ENCODE measurements at regions not wholly inside any gene's neighbourhood (a gene's known extent, or its start where the extent isn't known, plus 50 kb on each side); places are given as distances from the start of the nearest gene placed in this dataset.
A peak's percentile ranks its signal among the peaks of the same experiment; 100 is the strongest.

GRCh38 chrX:30979271-30979670, 90.2 kb upstream of the TAB3 start:
- H3K4me1 Mint-ChIP-seq = no peaks in the 10 kb centered on the region
- POLR2A ChIA-PET = no interaction called here
- no peaks in the 10 kb centered on the region for H3K9me3 Mint-ChIP-seq
- DNase-seq (no peak), ATAC-seq (ENCODE audit: low read depth) (no peak)
- TF ChIP-seq CTCF (IDR thresholded peaks at IDR 0.05) = no peak
- H3K27me3 Mint-ChIP-seq = peaks cover 6% of the 10 kb centered on the region
- CTCF ChIA-PET = no interaction called here
- intact Hi-C loops (cut with micrococcal nuclease) = no loop called here
- no peak overlapping the region for H3K27ac Mint-ChIP-seq
- H3K36me3 Mint-ChIP-seq (ENCODE audit: low read depth) = no peaks in the 10 kb centered on the region
- no peak overlapping the region for H3K4me3 Mint-ChIP-seq

- ChIA-PET POLR2A (no interaction called here), CTCF (interaction anchor here (0.7 kb wide), 1 partner anchor 12 kb away, joined by 3 read pairs; no protein-coding TSS in a partner anchor)
- Mint-ChIP-seq H3K27ac (no peak overlapping the region), H3K9me3 (no peaks in the 10 kb centered on the region), H3K4me3 (no peak overlapping the region), H3K4me1 (peaks cover 6% of the 10 kb centered on the region), H3K36me3 (ENCODE audit: low read depth) (no peaks in the 10 kb centered on the region), H3K27me3 (no peaks in the 10 kb centered on the region)
- ATAC-seq (ENCODE audit: low read depth) (no peak), DNase-seq (no peak)
- intact Hi-C loops (cut with micrococcal nuclease) = no loop called here
- no peak for TF ChIP-seq CTCF (IDR thresholded peaks at IDR 0.05)
Measured at GRCh38 chrX:30975467-30975866, 86.4 kb upstream of the TAB3 start.

GRCh38 chrX:30973784-30974427, 84.9 kb upstream of the TAB3 start:
- POLR2A ChIA-PET = no interaction called here
- Mint-ChIP-seq H3K4me3 (no peak overlapping the region), H3K4me1 (peaks cover 6% of the 10 kb centered on the region), H3K27me3 (no peaks in the 10 kb centered on the region), H3K36me3 (ENCODE audit: low read depth) (no peaks in the 10 kb centered on the region), H3K9me3 (no peaks in the 10 kb centered on the region), H3K27ac (no peak overlapping the region)
- DNase-seq = no peak
- no peak for TF ChIP-seq CTCF (IDR thresholded peaks at IDR 0.05)
- CTCF ChIA-PET = no interaction called here
- intact Hi-C loops (cut with micrococcal nuclease) = loop anchor here (5.0 kb wide), 1 partner anchor 237 kb away; no protein-coding TSS in a partner anchor
- ATAC-seq (ENCODE audit: low read depth) = no peak

GRCh38 chrX:30971774-30972603, 82.9 kb upstream of the TAB3 start:
- POLR2A ChIA-PET = no interaction called here
- Mint-ChIP-seq H3K36me3 (ENCODE audit: low read depth) (no peaks in the 10 kb centered on the region), H3K27ac (no peak overlapping the region), H3K4me3 (peak overlapping the region; percentile 75), H3K9me3 (no peaks in the 10 kb centered on the region), H3K27me3 (no peaks in the 10 kb centered on the region), H3K4me1 (peaks cover 6% of the 10 kb centered on the region)
- CTCF ChIA-PET = interaction anchor here (1.0 to 1.3 kb wide), 3 partner anchors 21 to 685 kb away, joined by 3 to 5 read pairs (median 3); no protein-coding TSS in a partner anchor
- intact Hi-C loops (cut with micrococcal nuclease) = loop anchor here (1.0 to 5.0 kb wide), 2 partner anchors 235 to 321 kb away; no protein-coding TSS in a partner anchor
- DNase-seq (no peak), ATAC-seq (ENCODE audit: low read depth) (peak; percentile 57)
- TF ChIP-seq CTCF (IDR thresholded peaks at IDR 0.05) = no peak

- ATAC-seq (ENCODE audit: low read depth) = no peak
- no peak for DNase-seq
- Mint-ChIP-seq H3K27ac (no peak overlapping the region), H3K4me3 (no peak overlapping the region), H3K27me3 (no peaks in the 10 kb centered on the region), H3K36me3 (ENCODE audit: low read depth) (no peaks in the 10 kb centered on the region), H3K4me1 (peaks cover 6% of the 10 kb centered on the region), H3K9me3 (no peaks in the 10 kb centered on the region)
- TF ChIP-seq CTCF (IDR thresholded peaks at IDR 0.05) = no peak
- intact Hi-C loops (cut with micrococcal nuclease) = no loop called here
- POLR2A ChIA-PET = no interaction called here
- CTCF ChIA-PET = no interaction called here
Measured at GRCh38 chrX:30967516-30967915, 78.5 kb upstream of the TAB3 start.

Measured in activated B cell treated with CpG ODN at 0.5 μM for 24 hours (primary cell).